Vagina (tissue), 2 donors: ENCODE measurements at regions not wholly inside any gene's neighbourhood (a gene's known extent, or its start where the extent isn't known, plus 50 kb on each side); places are given as distances from the start of the nearest gene placed in this dataset.

ENCODE experiments used
- DNase-seq, 2 donors: peaks; one replicate each; pipeline ENCODE4 v3.0.0-alpha.2; 2017; ENCODE audit errors: extremely low spot score in 2 of 2
- H3K27ac ChIP-seq: fragments of 200-600 bp; sonication (generic); one replicate; pipeline ENCODE4 v1.5.1; 2019
- H3K27me3 ChIP-seq: fragments of 200-600 bp; sonication (generic); one replicate; pipeline ENCODE4 v1.5.1; 2019
- H3K36me3 ChIP-seq, 2 donors: fragments of 200-600 bp; sonication (generic); one replicate each; pipeline ENCODE4 v1.5.1; 2017 to 2019
- H3K4me1 ChIP-seq: fragments of 200-600 bp; sonication (generic); one replicate; pipeline ENCODE4 v1.5.1; 2019
- H3K4me3 ChIP-seq, 2 donors: fragments of 200-600 bp; sonication (generic); 1 replicate in 1 of 2; 2 replicates in 1 of 2; pipeline ENCODE4 v1.5.1; 2016 to 2019
- H3K9me3 ChIP-seq: fragments of 200-600 bp; sonication (generic); one replicate; pipeline ENCODE4 v1.5.1; 2019
- POLR2A ChIP-seq, 2 donors: fragments of 450-650 bp; IDR thresholded peaks; one replicate each; pipeline ENCODE4 v1.6.1; 2017; ENCODE audit warnings: antibody characterized with exemption in 2 of 2, mild to moderate bottlenecking in 2 of 2, moderate library complexity in 2 of 2
- POLR2AphosphoS5 ChIP-seq, 2 donors: sonication (generic); formaldehyde crosslinking; IDR thresholded peaks; one replicate each; pipeline ENCODE4 v1.9.0; 2017; ENCODE audit warnings: antibody characterized with exemption in 2 of 2, mild to moderate bottlenecking in 2 of 2, low read depth in 1 of 2; ENCODE audit not compliant: insufficient read depth in 1 of 2
- intact Hi-C: fragments of 100-400 bp; cut with DNase I; formaldehyde crosslinking; loops from one replicate; pipeline ENCODE4 v1.15.1; 2023
- TF ChIP-seq, protein P1 (sequence below), 3 experiments: fragments of 450-650 bp in 2 of 3; fragments of 200-600 bp in 1 of 3; sonication (generic) in 1 of 3; IDR thresholded peaks; one replicate each; pipeline ENCODE4 v1.5.1; 2017 to 2019; ENCODE audit warnings: antibody characterized with exemption in 3 of 3, mild to moderate bottlenecking in 2 of 3, moderate library complexity in 2 of 3

DNA sequence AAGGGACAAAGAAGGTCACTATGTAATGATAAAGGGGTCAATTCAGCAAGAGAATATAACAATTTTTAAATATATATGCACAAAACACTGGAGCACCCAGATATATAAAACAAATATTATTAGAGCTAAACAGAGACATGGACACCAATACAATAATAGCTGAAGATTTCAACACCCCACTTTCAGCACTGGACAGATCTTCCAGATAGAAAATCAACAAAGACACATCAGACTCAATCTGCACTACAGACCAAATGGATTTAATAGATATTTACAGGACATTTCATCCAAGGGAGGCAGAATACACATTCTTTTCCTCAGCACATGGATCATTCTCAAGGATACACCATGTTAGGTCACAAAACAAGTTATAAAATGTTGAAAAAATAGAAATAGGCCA, 111.4 kb downstream of the SOX3 start:
- H3K4me1 ChIP-seq: no peaks in the 10 kb centered on the region
- no peak for DNase-seq
- no peak overlapping the region for H3K27ac ChIP-seq
- TF ChIP-seq, protein P1, sequence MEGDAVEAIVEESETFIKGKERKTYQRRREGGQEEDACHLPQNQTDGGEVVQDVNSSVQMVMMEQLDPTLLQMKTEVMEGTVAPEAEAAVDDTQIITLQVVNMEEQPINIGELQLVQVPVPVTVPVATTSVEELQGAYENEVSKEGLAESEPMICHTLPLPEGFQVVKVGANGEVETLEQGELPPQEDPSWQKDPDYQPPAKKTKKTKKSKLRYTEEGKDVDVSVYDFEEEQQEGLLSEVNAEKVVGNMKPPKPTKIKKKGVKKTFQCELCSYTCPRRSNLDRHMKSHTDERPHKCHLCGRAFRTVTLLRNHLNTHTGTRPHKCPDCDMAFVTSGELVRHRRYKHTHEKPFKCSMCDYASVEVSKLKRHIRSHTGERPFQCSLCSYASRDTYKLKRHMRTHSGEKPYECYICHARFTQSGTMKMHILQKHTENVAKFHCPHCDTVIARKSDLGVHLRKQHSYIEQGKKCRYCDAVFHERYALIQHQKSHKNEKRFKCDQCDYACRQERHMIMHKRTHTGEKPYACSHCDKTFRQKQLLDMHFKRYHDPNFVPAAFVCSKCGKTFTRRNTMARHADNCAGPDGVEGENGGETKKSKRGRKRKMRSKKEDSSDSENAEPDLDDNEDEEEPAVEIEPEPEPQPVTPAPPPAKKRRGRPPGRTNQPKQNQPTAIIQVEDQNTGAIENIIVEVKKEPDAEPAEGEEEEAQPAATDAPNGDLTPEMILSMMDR (IDR thresholded peaks at IDR 0.05): no peak
- no peak for TF ChIP-seq POLR2A (IDR thresholded peaks at IDR 0.05)
- TF ChIP-seq POLR2AphosphoS5 (IDR thresholded peaks at IDR 0.05; ENCODE audit: insufficient read depth in 1 of 2, low read depth in 1 of 2): no peak
- intact Hi-C loops: no loop called here
- no peaks in the 10 kb centered on the region for H3K9me3 ChIP-seq
- H3K27me3 ChIP-seq: no peaks in the 10 kb centered on the region
- H3K4me3 ChIP-seq: no peak overlapping the region
- H3K36me3 ChIP-seq: no peaks in the 10 kb centered on the region

GRCh38 chrX:140391313-140391712, 113.6 kb downstream of the SOX3 start:
- DNase-seq: no peak
- Histone ChIP-seq H3K27me3 (no peaks in the 10 kb centered on the region), H3K4me1 (no peaks in the 10 kb centered on the region), H3K9me3 (no peaks in the 10 kb centered on the region), H3K27ac (no peak overlapping the region), H3K36me3 (no peaks in the 10 kb centered on the region), H3K4me3 (no peak overlapping the region)
- TF ChIP-seq POLR2A (IDR thresholded peaks at IDR 0.05) (no peak), POLR2AphosphoS5 (IDR thresholded peaks at IDR 0.05; ENCODE audit: insufficient read depth in 1 of 2, low read depth in 1 of 2) (no peak)
- TF ChIP-seq, protein P1 (IDR thresholded peaks at IDR 0.05): no peak
- intact Hi-C loops: no loop called here

DNA sequence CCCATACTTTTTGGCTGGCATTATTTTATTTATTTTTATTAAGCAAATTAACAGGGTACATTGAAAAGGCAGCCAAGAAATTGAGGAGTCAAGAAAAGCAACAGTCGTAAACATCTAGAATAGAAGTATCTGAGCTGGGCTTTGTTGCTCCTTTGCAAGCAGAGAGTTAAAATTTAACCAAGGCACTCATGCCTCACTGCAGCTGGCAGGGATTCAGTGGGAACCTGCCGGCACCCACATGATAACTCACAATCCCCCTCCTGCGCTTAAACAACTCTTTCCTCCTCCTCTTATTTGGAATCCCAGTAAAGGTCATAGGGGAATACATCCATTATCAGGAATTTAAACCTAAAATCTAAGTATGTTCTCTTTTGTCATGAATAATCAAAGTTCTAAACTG, 115.5 kb downstream of the SOX3 start:
- H3K36me3 ChIP-seq: no peaks in the 10 kb centered on the region
- no peaks in the 10 kb centered on the region for H3K4me1 ChIP-seq
- DNase-seq: no peak
- H3K27ac ChIP-seq: no peak overlapping the region
- H3K9me3 ChIP-seq: no peaks in the 10 kb centered on the region
- H3K4me3 ChIP-seq: no peak overlapping the region
- intact Hi-C loops: no loop called here
- TF ChIP-seq, protein P1 (IDR thresholded peaks at IDR 0.05): no peak
- TF ChIP-seq POLR2AphosphoS5 (IDR thresholded peaks at IDR 0.05; ENCODE audit: insufficient read depth in 1 of 2, low read depth in 1 of 2): no peak
- TF ChIP-seq POLR2A (IDR thresholded peaks at IDR 0.05): no peak
- no peaks in the 10 kb centered on the region for H3K27me3 ChIP-seq

DNA sequence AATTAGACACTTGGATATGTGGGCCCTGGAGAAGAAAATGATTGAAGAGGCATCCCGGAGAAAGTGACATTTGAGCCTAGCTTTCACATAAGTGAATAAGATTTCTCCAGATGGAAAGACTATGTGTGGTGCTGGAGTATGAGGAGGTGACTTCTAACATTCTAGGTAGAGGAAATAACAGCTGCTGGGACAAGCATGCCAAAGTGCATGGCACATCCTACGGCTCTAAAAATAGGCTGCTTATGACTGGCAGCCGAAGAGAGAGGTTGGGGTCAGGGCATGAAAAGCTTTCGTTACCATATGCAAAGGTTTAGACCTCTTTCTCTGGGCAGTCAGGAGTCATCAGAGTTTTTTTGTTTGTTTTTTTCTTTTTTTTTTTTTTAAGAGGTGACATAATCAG, 142.0 kb downstream of the SOX3 start:
- Histone ChIP-seq H3K27me3 (no peaks in the 10 kb centered on the region), H3K4me1 (no peaks in the 10 kb centered on the region), H3K27ac (no peak overlapping the region), H3K36me3 (no peaks in the 10 kb centered on the region), H3K9me3 (no peaks in the 10 kb centered on the region), H3K4me3 (no peak overlapping the region)
- DNase-seq: no peak
- intact Hi-C loops: no loop called here
- no peak for TF ChIP-seq POLR2AphosphoS5 (IDR thresholded peaks at IDR 0.05; ENCODE audit: insufficient read depth in 1 of 2, low read depth in 1 of 2)
- TF ChIP-seq POLR2A (IDR thresholded peaks at IDR 0.05): no peak
- TF ChIP-seq, protein P1 (IDR thresholded peaks at IDR 0.05): no peak

DNA sequence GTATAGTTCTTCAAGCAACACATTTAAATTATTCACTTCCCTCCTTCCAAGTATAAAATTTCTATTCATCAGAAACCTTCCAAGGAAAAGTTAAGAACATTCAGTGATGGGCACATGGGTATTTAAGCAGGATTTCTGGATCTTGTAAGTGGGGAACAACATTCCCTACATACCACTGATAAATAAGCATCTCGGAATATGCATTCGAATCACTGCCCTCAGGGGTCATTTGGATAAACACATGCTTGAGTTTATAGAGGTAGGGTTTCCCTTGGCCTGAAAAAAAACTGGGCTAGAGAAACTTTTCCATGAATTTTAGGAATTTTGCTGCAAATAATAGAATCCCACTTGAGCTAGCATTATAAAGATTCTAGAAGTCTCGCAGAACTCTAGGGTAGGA, 143.9 kb downstream of the SOX3 start:
- DNase-seq: no peak
- Histone ChIP-seq H3K4me3 (no peak overlapping the region), H3K4me1 (no peaks in the 10 kb centered on the region), H3K36me3 (no peaks in the 10 kb centered on the region), H3K27me3 (no peaks in the 10 kb centered on the region), H3K9me3 (no peaks in the 10 kb centered on the region), H3K27ac (no peak overlapping the region)
- intact Hi-C loops: no loop called here
- TF ChIP-seq, protein P1 (IDR thresholded peaks at IDR 0.05): no peak
- TF ChIP-seq POLR2A (IDR thresholded peaks at IDR 0.05) (no peak), POLR2AphosphoS5 (IDR thresholded peaks at IDR 0.05; ENCODE audit: insufficient read depth in 1 of 2, low read depth in 1 of 2) (no peak)
